GM18505 (cell line): ENCODE measurements at regions not wholly inside any gene's neighbourhood (a gene's known extent, or its start where the extent isn't known, plus 50 kb on each side); places are given as distances from the start of the nearest gene placed in this dataset.
"Not testable (repeated sequence)": the region's sequence is repeated elsewhere in the genome, so short reads cannot be mapped to it uniquely, and the experiment has no call there.

Source experiments
- ATAC-seq: cut with Tn5 transposase; IDR thresholded peaks from one replicate; pipeline ENCODE4 v1.9.1; 2021; ENCODE audit not compliant: unreplicated experiment
- POLR2A ChIP-seq: IDR thresholded peaks from 4 replicates; pipeline ENCODE4 v1.6.1; 2011; ENCODE audit warnings: borderline replicate concordance; ENCODE audit not compliant: insufficient read depth, insufficient read length; ENCODE audit errors: extremely low read depth

- no peak for TF ChIP-seq POLR2A
- no peak for ATAC-seq
Observed at GRCh38 chr3:177362626-177363025, 165.3 kb upstream of the TBL1XR1 start.

GRCh38 chr3:177364236-177364635 is 167.0 kb upstream of the TBL1XR1 start:
- no peak for TF ChIP-seq POLR2A
- ATAC-seq: no peak

- not testable (repeated sequence) for ATAC-seq
Observed at GRCh38 chr3:177365294-177365693, 168.0 kb upstream of the TBL1XR1 start.

- ATAC-seq: no peak
- TF ChIP-seq POLR2A: no peak
Observed at GRCh38 chr3:177367788-177368187, 170.5 kb upstream of the TBL1XR1 start.

- no peak for ATAC-seq
- TF ChIP-seq POLR2A: no peak
Observed at GRCh38 chr3:177370246-177370822, 173.1 kb upstream of the TBL1XR1 start.

GRCh38 chr3:177371146-177371545 is 173.9 kb upstream of the TBL1XR1 start:
- no peak for TF ChIP-seq POLR2A
- no peak for ATAC-seq

GRCh38 chr3:177371888-177372287 is 174.6 kb upstream of the TBL1XR1 start:
- ATAC-seq: no peak
- no peak for TF ChIP-seq POLR2A

GRCh38 chr3:177374323-177374722 is 177.0 kb upstream of the TBL1XR1 start:
- no peak for ATAC-seq
- no peak for TF ChIP-seq POLR2A

GRCh38 chr3:177375316-177375715 is 178.0 kb upstream of the TBL1XR1 start:
- no peak for ATAC-seq
- TF ChIP-seq POLR2A: no peak

GRCh38 chr3:177377166-177377565 is 179.9 kb upstream of the TBL1XR1 start:
- TF ChIP-seq POLR2A: no peak
- ATAC-seq: no peak

GRCh38 chr3:177378168-177378567 is 180.9 kb upstream of the TBL1XR1 start:
- peak; percentile 56 for ATAC-seq
- no peak for TF ChIP-seq POLR2A

GRCh38 chr3:177379045-177379444 is 181.8 kb upstream of the TBL1XR1 start:
- ATAC-seq: no peak
- no peak for TF ChIP-seq POLR2A

GRCh38 chr3:177381070-177381469 is 183.8 kb upstream of the TBL1XR1 start:
- no peak for ATAC-seq
- no peak for TF ChIP-seq POLR2A

- TF ChIP-seq POLR2A: no peak
- no peak for ATAC-seq
Observed at GRCh38 chr3:177382944-177383343, 185.7 kb upstream of the TBL1XR1 start.

- ATAC-seq: no peak
- no peak for TF ChIP-seq POLR2A
Observed at GRCh38 chr3:177385186-177385585, 187.9 kb upstream of the TBL1XR1 start.

- no peak for ATAC-seq
- no peak for TF ChIP-seq POLR2A
Observed at GRCh38 chr3:177385831-177386301, 188.6 kb upstream of the TBL1XR1 start.

GRCh38 chr3:177388209-177388608 is 190.9 kb upstream of the TBL1XR1 start:
- no peak for ATAC-seq
- no peak for TF ChIP-seq POLR2A

- not testable (repeated sequence) for ATAC-seq
Observed at GRCh38 chr3:177394231-177395024, 197.1 kb upstream of the TBL1XR1 start.
